Prostate gland (tissue), 2 donors: ENCODE measurements at regions not wholly inside any gene's neighbourhood (a gene's known extent, or its start where the extent isn't known, plus 50 kb on each side); places are given as distances from the start of the nearest gene placed in this dataset.

Experiments
- DNase-seq: peaks from one replicate; pipeline ENCODE4 v3.0.0-alpha.2; 2019; ENCODE audit warnings: low spot score
- H3K27ac ChIP-seq, 2 donors: fragments of 200-600 bp; sonication (generic); 2 replicates each; pipeline ENCODE4 v1.5.1; 2017 to 2019
- H3K27me3 ChIP-seq: fragments of 200-600 bp; sonication (generic); replicated peaks from 2 replicates; pipeline ENCODE4 v1.5.1; 2019; ENCODE audit not compliant: insufficient read depth
- H3K36me3 ChIP-seq, 2 donors: fragments of 200-600 bp; sonication (generic); 1 replicate in 1 of 2; 2 replicates in 1 of 2; pipeline versions ENCODE4 v1.5.1 to v1.8.1; 2017 to 2019
- H3K4me1 ChIP-seq: fragments of 200-600 bp; sonication (generic); replicated peaks from 2 replicates; pipeline ENCODE4 v1.5.1; 2019
- H3K4me3 ChIP-seq, 2 donors: fragments of 200-600 bp; sonication (generic); 2 replicates each; pipeline ENCODE4 v1.5.1; 2017 to 2019
- H3K9me3 ChIP-seq: fragments of 200-600 bp; sonication (generic); 2 replicates; pipeline ENCODE4 v1.5.1; 2017
- CTCF ChIP-seq, 4 experiments: fragments of 200-600 bp in 2 of 4; fragments of 450-650 bp in 2 of 4; sonication (generic) in 2 of 4; IDR thresholded peaks; 1 replicate in 3 of 4; 2 replicates in 1 of 4; pipeline ENCODE4 v1.5.1; 2016 to 2019; ENCODE audit warnings: antibody characterized with exemption in 4 of 4, mild to moderate bottlenecking in 2 of 4, moderate library complexity in 2 of 4
- POLR2A ChIP-seq: fragments of 450-650 bp; IDR thresholded peaks from one replicate; pipeline ENCODE4 v1.6.1; 2016; ENCODE audit warnings: antibody characterized with exemption, mild to moderate bottlenecking
- POLR2AphosphoS5 ChIP-seq: sonication (generic); formaldehyde crosslinking; IDR thresholded peaks from one replicate; pipeline ENCODE4 v1.6.1; 2017; ENCODE audit warnings: antibody characterized with exemption
- WGBS: methylation state at CpG from one replicate; pipeline ENCODE4 v1.1.5; 2018; 5-methylcytosine and 5-hydroxymethylcytosine counted together
- intact Hi-C: fragments of 100-400 bp; cut with DNase I; formaldehyde crosslinking; loops from one replicate; pipeline ENCODE4 v1.14.2; 2022

GRCh38 chr5:145465474-145466263, 369.5 kb downstream of the PRELID2 start:
- DNase-seq: no peak
- no peak overlapping the region for H3K4me3 ChIP-seq
- intact Hi-C loops: no loop called here
- H3K36me3 ChIP-seq: no peaks in the 10 kb centered on the region
- H3K27me3 ChIP-seq: no peaks in the 10 kb centered on the region
- H3K9me3 ChIP-seq: no peaks in the 10 kb centered on the region
- 80% methylated on average over 6 of the region's 6 CpGs for WGBS
- H3K4me1 ChIP-seq: no peaks in the 10 kb centered on the region
- H3K27ac ChIP-seq: no peak overlapping the region
- TF ChIP-seq CTCF (IDR thresholded peaks at IDR 0.05) (no peak), POLR2A (no peak), POLR2AphosphoS5 (no peak)

- no peak for DNase-seq
- TF ChIP-seq POLR2A (no peak), POLR2AphosphoS5 (no peak), CTCF (IDR thresholded peaks at IDR 0.05) (no peak)
- no peak overlapping the region for H3K27ac ChIP-seq
- no peaks in the 10 kb centered on the region for H3K9me3 ChIP-seq
- no peaks in the 10 kb centered on the region for H3K4me1 ChIP-seq
- no peaks in the 10 kb centered on the region for H3K36me3 ChIP-seq
- H3K4me3 ChIP-seq: no peak overlapping the region
- intact Hi-C loops: no loop called here
- no peaks in the 10 kb centered on the region for H3K27me3 ChIP-seq
- WGBS: 86% methylated on average over 1 of the region's 1 CpG
These were observed 371.0 kb downstream of the PRELID2 start for GRCh38 chr5:145464171-145464570.

GRCh38 chr5:145463634-145464033, 371.5 kb downstream of the PRELID2 start:
- Histone ChIP-seq H3K27me3 (no peaks in the 10 kb centered on the region), H3K9me3 (no peaks in the 10 kb centered on the region), H3K36me3 (no peaks in the 10 kb centered on the region), H3K27ac (no peak overlapping the region), H3K4me3 (no peak overlapping the region), H3K4me1 (no peaks in the 10 kb centered on the region)
- DNase-seq: no peak
- 83% methylated on average over 1 of the region's 1 CpG for WGBS
- TF ChIP-seq POLR2A (no peak), POLR2AphosphoS5 (no peak), CTCF (IDR thresholded peaks at IDR 0.05) (no peak)
- intact Hi-C loops: no loop called here

GRCh38 chr5:145462525-145462924, 372.6 kb downstream of the PRELID2 start:
- Histone ChIP-seq H3K9me3 (no peaks in the 10 kb centered on the region), H3K27ac (no peak overlapping the region), H3K36me3 (no peaks in the 10 kb centered on the region), H3K27me3 (no peaks in the 10 kb centered on the region), H3K4me1 (no peaks in the 10 kb centered on the region), H3K4me3 (no peak overlapping the region)
- TF ChIP-seq CTCF (IDR thresholded peaks at IDR 0.05) (no peak), POLR2A (no peak), POLR2AphosphoS5 (no peak)
- intact Hi-C loops: no loop called here
- 96% methylated on average over 3 of the region's 3 CpGs for WGBS
- no peak for DNase-seq

- Histone ChIP-seq H3K36me3 (no peaks in the 10 kb centered on the region), H3K4me1 (no peaks in the 10 kb centered on the region), H3K9me3 (no peaks in the 10 kb centered on the region), H3K27ac (no peak overlapping the region), H3K4me3 (no peak overlapping the region), H3K27me3 (no peaks in the 10 kb centered on the region)
- WGBS: 81% methylated on average over 5 of the region's 5 CpGs
- DNase-seq: no peak
- TF ChIP-seq CTCF (IDR thresholded peaks at IDR 0.05) (no peak), POLR2A (no peak), POLR2AphosphoS5 (no peak)
- intact Hi-C loops: no loop called here
These were observed 384.8 kb downstream of the PRELID2 start for GRCh38 chr5:145450286-145450885.
